A172 (cell line): ENCODE measurements at regions not wholly inside any gene's neighbourhood (a gene's known extent, or its start where the extent isn't known, plus 50 kb on each side); places are given as distances from the start of the nearest gene placed in this dataset.
"Not testable (repeated sequence)": the region's sequence is repeated elsewhere in the genome, so short reads cannot be mapped to it uniquely, and the experiment has no call there.

Source experiments
- DNase-seq: peaks from one replicate; pipeline ENCODE4 v3.0.0-alpha.2; 2015; ENCODE audit warnings: low spot score

GRCh38 chr11:21723678-21724077 lies 469.2 kb upstream of the ANO5 start:
- DNase-seq: no peak

- DNase-seq: no peak
These were observed 465.8 kb upstream of the ANO5 start for GRCh38 chr11:21727102-21727501.

GRCh38 chr11:21736404-21736803 lies 456.5 kb upstream of the ANO5 start:
- no peak for DNase-seq

GRCh38 chr11:21752475-21753243 lies 440.2 kb upstream of the ANO5 start:
- DNase-seq: not testable (repeated sequence)

- DNase-seq: not testable (repeated sequence)
These were observed 439.6 kb upstream of the ANO5 start for GRCh38 chr11:21753244-21753767.

- no peak for DNase-seq
These were observed 431.9 kb upstream of the ANO5 start for GRCh38 chr11:21761000-21761399.

GRCh38 chr11:21768388-21768787 lies 424.5 kb upstream of the ANO5 start:
- no peak for DNase-seq

- DNase-seq: no peak
These were observed 423.7 kb upstream of the ANO5 start for GRCh38 chr11:21769188-21769587.

- DNase-seq: no peak
These were observed 421.8 kb upstream of the ANO5 start for GRCh38 chr11:21771097-21771496.

GRCh38 chr11:21774212-21774611 lies 418.7 kb upstream of the ANO5 start:
- DNase-seq: no peak

GRCh38 chr11:21775911-21776310 lies 417.0 kb upstream of the ANO5 start:
- no peak for DNase-seq

GRCh38 chr11:21783954-21784353 lies 408.9 kb upstream of the ANO5 start:
- no peak for DNase-seq

GRCh38 chr11:21785351-21785750 lies 407.5 kb upstream of the ANO5 start:
- no peak for DNase-seq

- no peak for DNase-seq
These were observed 398.6 kb upstream of the ANO5 start for GRCh38 chr11:21794306-21794705.

GRCh38 chr11:21798216-21798615 lies 394.7 kb upstream of the ANO5 start:
- no peak for DNase-seq

GRCh38 chr11:21804523-21804922 lies 388.4 kb upstream of the ANO5 start:
- DNase-seq: not testable (repeated sequence)

GRCh38 chr11:21806508-21806907 lies 386.4 kb upstream of the ANO5 start:
- no peak for DNase-seq

- no peak for DNase-seq
These were observed 385.9 kb upstream of the ANO5 start for GRCh38 chr11:21806947-21807346.

- DNase-seq: no peak
These were observed 385.5 kb upstream of the ANO5 start for GRCh38 chr11:21807350-21807749.

- peak; percentile 7 for DNase-seq
These were observed 382.2 kb upstream of the ANO5 start for GRCh38 chr11:21810650-21811049.

- no peak for DNase-seq
These were observed 381.3 kb upstream of the ANO5 start for GRCh38 chr11:21811572-21811971.

GRCh38 chr11:21814169-21814568 lies 378.7 kb upstream of the ANO5 start:
- DNase-seq: peak; percentile 5

GRCh38 chr11:21817696-21818095 lies 375.2 kb upstream of the ANO5 start:
- DNase-seq: no peak

GRCh38 chr11:21820176-21820575 lies 372.7 kb upstream of the ANO5 start:
- no peak for DNase-seq
